Gastrocnemius medialis (tissue), 4 donors: ENCODE measurements at regions not wholly inside any gene's neighbourhood (a gene's known extent, or its start where the extent isn't known, plus 50 kb on each side); places are given as distances from the start of the nearest gene placed in this dataset.

Experiments
- CTCF ChIP-seq, 5 experiments: fragments of 450-650 bp in 3 of 5; fragments of 200-600 bp in 2 of 5; sonication (generic) in 2 of 5; IDR thresholded peaks in 4 of 5; conservative IDR thresholded peaks in 1 of 5; 1 replicate in 4 of 5; 2 replicates in 1 of 5; pipeline ENCODE4 v1.5.1; 2016 to 2019; ENCODE audit warnings: antibody characterized with exemption in 5 of 5, mild to moderate bottlenecking in 3 of 5, moderate library complexity in 3 of 5
- POLR2A ChIP-seq, 2 donors: fragments of 450-650 bp; IDR thresholded peaks; one replicate each; pipeline ENCODE4 v1.6.1; 2017; ENCODE audit warnings: antibody characterized with exemption in 2 of 2, mild to moderate bottlenecking in 2 of 2, moderate library complexity in 2 of 2

- TF ChIP-seq CTCF (IDR thresholded peaks at IDR 0.05 in 4 of 5, conservative IDR thresholded peaks at IDR 0.05 in 1 of 5) (no peak), POLR2A (IDR thresholded peaks at IDR 0.05) (no peak)
These were observed 161.6 kb upstream of the OBI1 start for GRCh38 chr13:78820541-78820940.
